HCT116 (cell line): ENCODE measurements at regions not wholly inside any gene's neighbourhood (a gene's known extent, or its start where the extent isn't known, plus 50 kb on each side); places are given as distances from the start of the nearest gene placed in this dataset.

ENCODE experiments used
- ATAC-seq: fragments of 200-7000 bp; cut with Tn5 transposase; 2 replicates; pipeline ENCODE4 v1.9.1; 2020; ENCODE audit warnings: mild to moderate bottlenecking, moderate library complexity
- BruUV-seq: library from RNA; stranded (reverse); fragments of 400-500 nt; replicated peaks from 2 replicates; lab custom pipeline; 2021; lab: Mats Ljungman, UMichigan
- CTCF ChIA-PET: fragments of 300-600 bp; sonication (Branson Sonifier 250); formaldehyde crosslinking; loops from one replicate; lab custom pipeline; 2021; ENCODE audit warnings: antibody characterized with exemption; lab: Charles Lee
- POLR2A ChIA-PET: fragments of 300-600, 350-600 bp; sonication (Branson Sonifier 250); formaldehyde crosslinking; loops from one replicate; lab custom pipeline; 2021; ENCODE audit warnings: antibody characterized with exemption; lab: Charles Lee
- RAD21 ChIA-PET, 2 experiments: fragments of 300-600 bp; sonication (Branson Sonifier 250); formaldehyde crosslinking; loops; one replicate each; lab custom pipeline; 2023; ENCODE audit warnings: low total read pairs in 2 of 2; ENCODE audit not compliant: uncharacterized antibody in 2 of 2, unreplicated experiment in 2 of 2, low non-redundant PET in 1 of 2; lab: Charles Lee
- DNase-seq: peaks from one replicate; pipeline ENCODE4 v3.0.0-alpha.2; 2010; ENCODE audit warnings: low read depth, low spot score
- H2AFZ ChIP-seq: fragments of 200-600 bp; shearing (Covaris generic), sonication (generic); 2 replicates; pipeline ENCODE4 v1.6.1; 2017; ENCODE audit warnings: low read depth, mixed run types, mixed read lengths, antibody characterized with exemption, low read length; ENCODE audit not compliant: poor library complexity, severe bottlenecking
- H3K27ac ChIP-seq: 2 replicates; pipeline ENCODE4 v1.5.1; 2012; ENCODE audit warnings: low read depth, low read length
- H3K27me3 ChIP-seq: fragments of 200-600 bp; sonication (generic); 2 replicates; pipeline ENCODE4 v1.6.1; 2016; ENCODE audit warnings: mixed run types, low read length, mixed read lengths; ENCODE audit not compliant: insufficient read depth
- H3K36me3 ChIP-seq, 2 experiments: fragments of 200-500 bp in 1 of 2; fragments of 200-600 bp in 1 of 2; sonication (Bioruptor generic) in 1 of 2; sonication (generic) in 1 of 2; 2 replicates each; pipeline versions ENCODE4 v1.5.1 to v1.6.1; 2014 to 2016; ENCODE audit warnings: low read length in 2 of 2, inconsistent platforms in 1 of 2, mixed read lengths in 1 of 2, mixed run types in 1 of 2; ENCODE audit not compliant: insufficient read depth in 2 of 2, control insufficient read depth in 1 of 2
- H3K4me1 ChIP-seq, 2 experiments: fragments of 200-600 bp in 1 of 2; sonication (generic) in 1 of 2; 2 replicates each; pipeline versions ENCODE4 v1.5.1 to v1.6.1; 2012 to 2017; ENCODE audit warnings: low read length in 2 of 2, inconsistent platforms in 1 of 2, mild to moderate bottlenecking in 1 of 2, mixed read lengths in 1 of 2, mixed run types in 1 of 2, moderate library complexity in 1 of 2; ENCODE audit not compliant: insufficient read depth in 2 of 2, control insufficient read depth in 1 of 2
- H3K4me2 ChIP-seq: fragments of 200-600 bp; sonication (generic); 2 replicates; pipeline ENCODE4 v1.6.1; 2017; ENCODE audit warnings: mixed run types, low read length, mixed read lengths
- H3K4me3 ChIP-seq, 2 experiments: fragments of 200-600 bp in 1 of 2; sonication (generic) in 1 of 2; replicated peaks in 1 of 2; 2 replicates each; pipeline ENCODE4 v1.5.1; 2011 to 2016; ENCODE audit warnings: low read length in 2 of 2, control low read depth in 1 of 2, low read depth in 1 of 2, mild to moderate bottlenecking in 1 of 2, mixed read lengths in 1 of 2, mixed run types in 1 of 2
- H3K79me2 ChIP-seq: fragments of 200-600 bp; sonication (generic); 2 replicates; pipeline ENCODE4 v1.6.1; 2017; ENCODE audit warnings: mild to moderate bottlenecking, mixed run types, low read length, moderate library complexity, mixed read lengths; ENCODE audit not compliant: insufficient read depth
- H3K9ac ChIP-seq: fragments of 200-600 bp; sonication (generic); 2 replicates; pipeline ENCODE4 v1.6.1; 2016; ENCODE audit warnings: low read length, mixed read lengths
- H3K9me2 ChIP-seq: fragments of 200-600 bp; sonication (generic), shearing (Covaris generic); 2 replicates; pipeline ENCODE4 v1.6.1; 2017; ENCODE audit warnings: mixed run types, mild to moderate bottlenecking, moderate library complexity; ENCODE audit not compliant: insufficient read depth
- H3K9me3 ChIP-seq, 2 experiments: fragments of 200-500 bp in 1 of 2; fragments of 200-600 bp in 1 of 2; sonication (Bioruptor generic) in 1 of 2; sonication (generic) in 1 of 2; 2 replicates each; pipeline ENCODE4 v1.6.1; 2014 to 2017; ENCODE audit warnings: low read length in 2 of 2, mixed read lengths in 2 of 2, inconsistent platforms in 1 of 2, low read depth in 1 of 2, mild to moderate bottlenecking in 1 of 2, mixed run types in 1 of 2, moderate library complexity in 1 of 2; ENCODE audit not compliant: control insufficient read depth in 1 of 2, insufficient read depth in 1 of 2
- H4K20me1 ChIP-seq: fragments of 200-600 bp; sonication (generic), shearing (Covaris generic); 2 replicates; pipeline ENCODE4 v1.6.1; 2017; ENCODE audit warnings: mixed run types, mild to moderate bottlenecking, moderate library complexity; ENCODE audit not compliant: insufficient read depth
- CBX3 ChIP-seq: IDR thresholded peaks from 2 replicates; pipeline ENCODE4 v1.6.1; 2012; ENCODE audit warnings: low read depth
- CEBPB ChIP-seq: IDR thresholded peaks from 2 replicates; pipeline ENCODE4 v1.6.1; 2012; ENCODE audit warnings: low read depth
- CTCF ChIP-seq, 3 experiments: fragments of 200-600 bp in 1 of 3; sonication (generic) in 1 of 3; IDR thresholded peaks in 2 of 3; conservative IDR thresholded peaks in 1 of 3; 2 replicates each; pipeline ENCODE4 v1.5.1; 2012 to 2017; ENCODE audit warnings: low read depth in 2 of 3, low read length in 2 of 3, antibody characterized with exemption in 1 of 3, borderline replicate concordance in 1 of 3, control low read depth in 1 of 3, mild to moderate bottlenecking in 1 of 3, mixed read lengths in 1 of 3, mixed run types in 1 of 3, moderate library complexity in 1 of 3; ENCODE audit not compliant: insufficient read depth in 1 of 3
- EGR1 ChIP-seq: IDR thresholded peaks from 2 replicates; pipeline ENCODE4 v1.6.1; 2012; ENCODE audit warnings: low read depth
- EZH2 ChIP-seq: fragments of 200-600 bp; sonication (generic); IDR thresholded peaks from 2 replicates; pipeline ENCODE4 v1.6.1; 2017; ENCODE audit warnings: antibody characterized with exemption, mixed run types
- EZH2phosphoT487 ChIP-seq: fragments of 200-600 bp; IDR thresholded peaks from 2 replicates; pipeline ENCODE4 v1.6.1; 2018; ENCODE audit warnings: antibody characterized with exemption, borderline replicate concordance
- JUND ChIP-seq: IDR thresholded peaks from 2 replicates; pipeline ENCODE4 v1.6.1; 2012
- MAX ChIP-seq: IDR thresholded peaks from 2 replicates; pipeline ENCODE4 v1.6.1; 2012
- POLR2A ChIP-seq: IDR thresholded peaks from 2 replicates; pipeline ENCODE4 v1.7.0; 2011; ENCODE audit warnings: borderline replicate concordance; ENCODE audit not compliant: insufficient read depth, insufficient read length; ENCODE audit errors: extremely low read depth
- POLR2AphosphoS5 ChIP-seq: IDR thresholded peaks from 2 replicates; pipeline ENCODE4 v1.6.1; 2011; ENCODE audit warnings: mild to moderate bottlenecking, low read depth, low read length, moderate library complexity
- RAD21 ChIP-seq: IDR thresholded peaks from 2 replicates; pipeline ENCODE4 v1.6.1; 2012; ENCODE audit warnings: low read depth, mild to moderate bottlenecking
- SP1 ChIP-seq: IDR thresholded peaks from 2 replicates; pipeline ENCODE4 v1.6.1; 2012; ENCODE audit warnings: low read depth
- YY1 ChIP-seq: IDR thresholded peaks from 2 replicates; pipeline ENCODE4 v1.6.1; 2011; ENCODE audit warnings: low read length, low read depth, moderate library complexity, mild to moderate bottlenecking; ENCODE audit not compliant: insufficient replicate concordance; ENCODE audit errors: extremely low read depth
- ZBTB33 ChIP-seq: IDR thresholded peaks from 2 replicates; pipeline ENCODE4 v1.6.1; 2011; ENCODE audit warnings: mild to moderate bottlenecking, low read length, moderate library complexity; ENCODE audit not compliant: insufficient replicate concordance; ENCODE audit errors: extremely low read depth
- ZFX ChIP-seq: fragments of 450-650 bp; IDR thresholded peaks from 2 replicates; pipeline ENCODE4 v1.6.1; 2017
- intact Hi-C: fragments of 100-400 bp; cut with micrococcal nuclease; formaldehyde crosslinking; loops from 2 replicates; pipeline ENCODE4 v1.10.0; 2022

- Histone ChIP-seq H3K9ac (no peak overlapping the region), H2AFZ (peak overlapping the region; percentile 67), H3K27ac (no peak overlapping the region; the same call in 1 of the 2 replicates), H3K36me3 (no peaks in the 10 kb centered on the region), H3K4me3 (no peak overlapping the region), H3K79me2 (no peaks in the 10 kb centered on the region), H3K9me2 (no peaks in the 10 kb centered on the region), H4K20me1 (no peaks in the 10 kb centered on the region), H3K4me1 (0 out of 4 replicates have a peak, but pooled peaks cover 0 to 3% of the 10 kb centered on the region in 2 experiments), H3K9me3 (no peaks in the 10 kb centered on the region), H3K27me3 (no peaks in the 10 kb centered on the region), H3K4me2 (no peak overlapping the region)
- POLR2A ChIA-PET = interaction anchor here (0.5 to 0.7 kb wide), 2 partner anchors 11 to 35 kb away, joined by 3 to 5 read pairs; no protein-coding TSS in a partner anchor
- DNase-seq (peak; percentile 48), ATAC-seq (peak; percentile 94)
- intact Hi-C loops = loop anchor here (1.0 kb wide), 2 partner anchors 136 to 196 kb away; no protein-coding TSS in a partner anchor
- RAD21 ChIA-PET = no interaction called here
- no TSS peak for BruUV-seq
- TF ChIP-seq RAD21 (peak; percentile 72), MAX (no peak), EGR1 (no peak), CEBPB (no peak), CTCF (IDR thresholded peaks at IDR 0.05 in 2 of 3, conservative IDR thresholded peaks at IDR 0.05 in 1 of 3; ENCODE audit: borderline replicate concordance in 1 of 3, insufficient read depth in 1 of 3, low read depth in 2 of 3, low read length in 2 of 3) (peak; percentile 49 to 65 (median 63); a peak in 5 of 6 replicates), EZH2 (no peak), SP1 (no peak), POLR2AphosphoS5 (no peak), ZBTB33 (no peak), POLR2A (no peak), JUND (no peak), CBX3 (no peak), YY1 (peak; percentile 88), ZFX (peak; percentile 70; the same call in 1 of the 2 replicates), EZH2phosphoT487 (no peak)
- CTCF ChIA-PET = interaction anchor here (0.8 to 2.1 kb wide), 7 partner anchors 19 to 257 kb away, joined by 3 to 8 read pairs (median 5); no protein-coding TSS in a partner anchor
Measured at GRCh38 chr20:33933469-33933909, 60.2 kb upstream of the RALY start.
